A673 (cell line): ENCODE measurements at regions not wholly inside any gene's neighbourhood (a gene's known extent, or its start where the extent isn't known, plus 50 kb on each side); places are given as distances from the start of the nearest gene placed in this dataset.
"Not testable (repeated sequence)": the region's sequence is repeated elsewhere in the genome, so short reads cannot be mapped to it uniquely, and the experiment has no call there.

Experiments
- CTCF ChIP-seq: fragments of 300-800, 200-600 bp; sonication (generic); conservative IDR thresholded peaks from 2 replicates; pipeline ENCODE4 v1.5.1; 2017; ENCODE audit warnings: low read depth, mild to moderate bottlenecking, antibody characterized with exemption, low read length, moderate library complexity, mixed read lengths
- EZH2 ChIP-seq: fragments of 200-600 bp; sonication (generic); IDR thresholded peaks from 2 replicates; pipeline ENCODE4 v1.6.1; 2017; ENCODE audit warnings: borderline replicate concordance, low read depth, mild to moderate bottlenecking, mixed read lengths, antibody characterized with exemption, low read length; ENCODE audit not compliant: poor library complexity, severe bottlenecking

DNA sequence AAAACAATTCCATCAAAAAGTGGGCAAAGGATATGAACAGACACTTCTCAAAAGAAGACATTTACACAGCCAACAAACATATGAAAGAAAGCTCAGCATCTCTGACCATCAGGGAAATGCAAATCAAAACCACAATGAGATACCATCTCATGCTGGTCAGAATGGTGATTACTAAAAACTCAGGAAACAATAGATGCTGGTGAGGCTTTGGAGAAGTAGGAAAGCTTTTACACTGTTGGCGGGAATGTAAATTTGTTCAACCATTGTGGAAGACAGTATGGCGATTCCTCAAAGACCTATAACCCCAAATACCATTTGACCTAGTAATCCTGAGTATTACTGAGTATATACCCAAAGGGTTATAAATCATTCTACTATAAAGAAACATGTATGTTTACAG is 452.9 kb downstream of the SEMA3D start:
- not testable (repeated sequence) for TF ChIP-seq EZH2, CTCF
